Esophagus squamous epithelium (tissue), 4 donors: ENCODE measurements at regions not wholly inside any gene's neighbourhood (a gene's known extent, or its start where the extent isn't known, plus 50 kb on each side); places are given as distances from the start of the nearest gene placed in this dataset.

ENCODE experiments used
- POLR2A ChIP-seq, 4 donors: fragments of 450-650 bp; IDR thresholded peaks; one replicate each; pipeline ENCODE4 v1.6.1; 2017; ENCODE audit warnings: antibody characterized with exemption in 4 of 4, mild to moderate bottlenecking in 4 of 4, moderate library complexity in 3 of 4
- TF ChIP-seq, protein P1 (sequence below), 6 experiments: fragments of 450-650 bp in 4 of 6; fragments of 200-600 bp in 2 of 6; sonication (generic) in 2 of 6; IDR thresholded peaks; one replicate each; pipeline ENCODE4 v1.5.1; 2016 to 2019; ENCODE audit warnings: antibody characterized with exemption in 6 of 6, mild to moderate bottlenecking in 4 of 6, moderate library complexity in 4 of 6

GRCh38 chr14:104441275-104442106 lies 138.1 kb upstream of the C14orf180 start:
- TF ChIP-seq, protein P1, sequence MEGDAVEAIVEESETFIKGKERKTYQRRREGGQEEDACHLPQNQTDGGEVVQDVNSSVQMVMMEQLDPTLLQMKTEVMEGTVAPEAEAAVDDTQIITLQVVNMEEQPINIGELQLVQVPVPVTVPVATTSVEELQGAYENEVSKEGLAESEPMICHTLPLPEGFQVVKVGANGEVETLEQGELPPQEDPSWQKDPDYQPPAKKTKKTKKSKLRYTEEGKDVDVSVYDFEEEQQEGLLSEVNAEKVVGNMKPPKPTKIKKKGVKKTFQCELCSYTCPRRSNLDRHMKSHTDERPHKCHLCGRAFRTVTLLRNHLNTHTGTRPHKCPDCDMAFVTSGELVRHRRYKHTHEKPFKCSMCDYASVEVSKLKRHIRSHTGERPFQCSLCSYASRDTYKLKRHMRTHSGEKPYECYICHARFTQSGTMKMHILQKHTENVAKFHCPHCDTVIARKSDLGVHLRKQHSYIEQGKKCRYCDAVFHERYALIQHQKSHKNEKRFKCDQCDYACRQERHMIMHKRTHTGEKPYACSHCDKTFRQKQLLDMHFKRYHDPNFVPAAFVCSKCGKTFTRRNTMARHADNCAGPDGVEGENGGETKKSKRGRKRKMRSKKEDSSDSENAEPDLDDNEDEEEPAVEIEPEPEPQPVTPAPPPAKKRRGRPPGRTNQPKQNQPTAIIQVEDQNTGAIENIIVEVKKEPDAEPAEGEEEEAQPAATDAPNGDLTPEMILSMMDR (IDR thresholded peaks at IDR 0.05) = no peak
- no peak for TF ChIP-seq POLR2A (IDR thresholded peaks at IDR 0.05)
